OCI-LY7 (cell line): ENCODE measurements at regions not wholly inside any gene's neighbourhood (a gene's known extent, or its start where the extent isn't known, plus 50 kb on each side); places are given as distances from the start of the nearest gene placed in this dataset.

Experiments used
- BruUV-seq: library from RNA; stranded (reverse); fragments of 400-500 nt; replicated peaks from 2 replicates; lab custom pipeline; 2021; lab: Mats Ljungman, UMichigan
- CTCF ChIA-PET: fragments of 300-600 bp; sonication (Branson Sonifier 250); formaldehyde crosslinking; loops from one replicate; lab custom pipeline; 2022; ENCODE audit warnings: antibody characterized with exemption; ENCODE audit not compliant: unreplicated experiment; lab: Charles Lee
- POLR2A ChIA-PET: fragments of 300-600 bp; sonication (Branson Sonifier 250); formaldehyde crosslinking; loops from one replicate; lab custom pipeline; 2022; ENCODE audit warnings: antibody characterized with exemption; lab: Charles Lee
- DNase-seq: peaks from one replicate; pipeline ENCODE4 v3.0.0-alpha.2; 2015; ENCODE audit warnings: low spot score
- H2AFZ ChIP-seq: fragments of 200-600 bp; sonication (generic), shearing (Covaris generic); 2 replicates; pipeline ENCODE4 v1.6.1; 2014; ENCODE audit warnings: mild to moderate bottlenecking, antibody characterized with exemption, low read length, moderate library complexity
- H3K27ac ChIP-seq: fragments of 200-600 bp; sonication (generic); 2 replicates; pipeline ENCODE4 v1.5.1; 2014; ENCODE audit warnings: mixed run types, low read depth, mild to moderate bottlenecking, moderate library complexity, low read length, inconsistent platforms; ENCODE audit not compliant: poor library complexity, severe bottlenecking
- H3K36me3 ChIP-seq: fragments of 200-600 bp; sonication (generic); 2 replicates; pipeline ENCODE4 v1.6.1; 2014; ENCODE audit warnings: mild to moderate bottlenecking, antibody characterized with exemption, low read length, moderate library complexity, mixed read lengths; ENCODE audit not compliant: insufficient read depth
- H3K4me1 ChIP-seq: fragments of 200-600 bp; sonication (generic); 2 replicates; pipeline ENCODE4 v1.5.1; 2014; ENCODE audit warnings: mild to moderate bottlenecking, low read length; ENCODE audit not compliant: insufficient read depth, poor library complexity, severe bottlenecking
- H3K4me2 ChIP-seq: fragments of 200-600 bp; sonication (generic); 2 replicates; pipeline ENCODE4 v1.6.1; 2014; ENCODE audit warnings: mild to moderate bottlenecking, low read length
- H3K4me3 ChIP-seq: fragments of 200-600 bp; sonication (generic); 2 replicates; pipeline ENCODE4 v1.5.1; 2014; ENCODE audit warnings: mild to moderate bottlenecking, low read depth, low read length; ENCODE audit not compliant: poor library complexity, severe bottlenecking
- H3K79me2 ChIP-seq: fragments of 200-600 bp; sonication (generic); 2 replicates; pipeline ENCODE4 v1.6.1; 2016; ENCODE audit warnings: low read depth, mild to moderate bottlenecking, low read length, moderate library complexity, mixed read lengths; ENCODE audit not compliant: insufficient read depth
- H3K9me2 ChIP-seq: fragments of 200-600 bp; sonication (generic); 2 replicates; pipeline ENCODE4 v1.6.1; 2016; ENCODE audit warnings: mild to moderate bottlenecking, low read length, mixed read lengths; ENCODE audit not compliant: insufficient read depth
- H3K9me3 ChIP-seq: fragments of 200-600 bp; sonication (generic); 2 replicates; pipeline ENCODE4 v1.6.1; 2014; ENCODE audit warnings: mild to moderate bottlenecking, mixed run types, low read length, mixed read lengths
- H4K20me1 ChIP-seq: fragments of 200-600 bp; sonication (generic); 2 replicates; pipeline ENCODE4 v1.6.1; 2014; ENCODE audit warnings: mild to moderate bottlenecking, antibody characterized with exemption, low read length, moderate library complexity, mixed read lengths; ENCODE audit not compliant: insufficient read depth
- EZH2phosphoT487 ChIP-seq: fragments of 200-600 bp; sonication (generic); IDR thresholded peaks from 2 replicates; pipeline ENCODE4 v1.6.1; 2018; ENCODE audit warnings: low read depth, borderline replicate concordance, mild to moderate bottlenecking, mixed run types, antibody characterized with exemption, low read length, moderate library complexity, mixed read lengths
- intact Hi-C: fragments of 100-400 bp; cut with micrococcal nuclease; formaldehyde crosslinking; loops from one replicate; pipeline ENCODE4 v1.10.0; 2022; ENCODE audit not compliant: unreplicated experiment
- TF ChIP-seq, protein P1 (sequence below): fragments of 200-600 bp; sonication (generic); conservative IDR thresholded peaks from 2 replicates; pipeline ENCODE4 v1.5.1; 2014; ENCODE audit warnings: mild to moderate bottlenecking, antibody characterized with exemption, low read length, moderate library complexity, mixed read lengths

DNA sequence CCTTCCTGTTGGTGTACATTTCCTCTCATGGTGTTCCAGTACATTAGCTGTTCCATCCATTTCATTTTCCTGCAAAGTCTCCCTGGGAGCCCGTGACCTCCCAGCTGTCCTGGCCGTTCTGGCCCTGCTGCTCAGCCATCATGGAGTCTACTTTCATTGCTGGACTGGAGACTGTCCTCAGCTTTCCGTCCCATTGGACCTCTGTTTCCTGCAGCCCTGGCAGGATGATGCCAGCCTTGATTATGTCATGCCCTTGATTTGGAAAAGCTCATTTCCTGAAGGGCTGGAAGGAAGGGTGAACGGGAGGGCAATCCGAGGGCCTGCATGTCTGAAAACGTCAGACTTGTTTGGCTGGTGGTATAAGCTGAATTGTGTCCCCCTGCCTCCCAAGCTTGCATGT lies 205.5 kb upstream of the HS6ST1 start:
- no peaks in the 10 kb centered on the region for H4K20me1 ChIP-seq
- no peak for DNase-seq
- H3K4me3 ChIP-seq, result no peak overlapping the region
- no peaks in the 10 kb centered on the region for H3K9me3 ChIP-seq
- no peak for TF ChIP-seq EZH2phosphoT487
- TF ChIP-seq, protein P1, sequence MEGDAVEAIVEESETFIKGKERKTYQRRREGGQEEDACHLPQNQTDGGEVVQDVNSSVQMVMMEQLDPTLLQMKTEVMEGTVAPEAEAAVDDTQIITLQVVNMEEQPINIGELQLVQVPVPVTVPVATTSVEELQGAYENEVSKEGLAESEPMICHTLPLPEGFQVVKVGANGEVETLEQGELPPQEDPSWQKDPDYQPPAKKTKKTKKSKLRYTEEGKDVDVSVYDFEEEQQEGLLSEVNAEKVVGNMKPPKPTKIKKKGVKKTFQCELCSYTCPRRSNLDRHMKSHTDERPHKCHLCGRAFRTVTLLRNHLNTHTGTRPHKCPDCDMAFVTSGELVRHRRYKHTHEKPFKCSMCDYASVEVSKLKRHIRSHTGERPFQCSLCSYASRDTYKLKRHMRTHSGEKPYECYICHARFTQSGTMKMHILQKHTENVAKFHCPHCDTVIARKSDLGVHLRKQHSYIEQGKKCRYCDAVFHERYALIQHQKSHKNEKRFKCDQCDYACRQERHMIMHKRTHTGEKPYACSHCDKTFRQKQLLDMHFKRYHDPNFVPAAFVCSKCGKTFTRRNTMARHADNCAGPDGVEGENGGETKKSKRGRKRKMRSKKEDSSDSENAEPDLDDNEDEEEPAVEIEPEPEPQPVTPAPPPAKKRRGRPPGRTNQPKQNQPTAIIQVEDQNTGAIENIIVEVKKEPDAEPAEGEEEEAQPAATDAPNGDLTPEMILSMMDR, result no peak
- H2AFZ ChIP-seq, result no peak overlapping the region
- BruUV-seq, result no TSS peak
- H3K4me2 ChIP-seq, result no peak overlapping the region
- no peaks in the 10 kb centered on the region for H3K36me3 ChIP-seq
- H3K9me2 ChIP-seq, result no peaks in the 10 kb centered on the region
- no peaks in the 10 kb centered on the region for H3K4me1 ChIP-seq
- CTCF ChIA-PET, result interaction anchor here (0.5 kb wide), 1 partner anchor 26 kb away, joined by 3 read pairs; no protein-coding TSS in a partner anchor
- POLR2A ChIA-PET, result interaction anchor here (0.7 kb wide), 1 partner anchor 1105 kb away, joined by 3 read pairs; no protein-coding TSS in a partner anchor
- H3K27ac ChIP-seq, result no peak overlapping the region
- no peaks in the 10 kb centered on the region for H3K79me2 ChIP-seq
- intact Hi-C loops, result no loop called here

DNA sequence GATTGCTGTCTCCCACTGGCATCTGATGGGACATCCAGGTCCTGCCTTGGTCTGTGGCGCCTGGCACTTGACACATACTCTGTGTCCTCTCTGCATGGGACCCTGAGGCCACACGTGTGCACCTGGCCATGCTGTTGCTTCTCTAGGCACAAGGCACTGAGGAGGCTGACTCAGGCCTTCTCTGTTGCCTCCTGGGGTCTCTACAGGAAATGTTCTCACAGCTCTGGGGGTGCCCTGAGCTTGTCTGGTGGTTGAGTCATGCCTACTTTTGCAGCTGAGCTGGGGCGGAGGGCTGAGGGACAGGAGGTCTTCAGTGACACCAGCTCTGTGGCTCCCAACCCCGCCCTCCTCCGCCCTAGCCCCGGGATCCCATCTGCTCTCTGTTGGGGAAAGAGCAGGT lies 207.0 kb upstream of the HS6ST1 start:
- Histone ChIP-seq H3K27ac (no peak overlapping the region), H3K36me3 (no peaks in the 10 kb centered on the region), H3K79me2 (no peaks in the 10 kb centered on the region), H3K9me2 (no peaks in the 10 kb centered on the region), H2AFZ (no peak overlapping the region), H4K20me1 (no peaks in the 10 kb centered on the region), H3K9me3 (no peaks in the 10 kb centered on the region), H3K4me2 (no peak overlapping the region), H3K4me1 (no peaks in the 10 kb centered on the region), H3K4me3 (no peak overlapping the region)
- POLR2A ChIA-PET, result no interaction called here
- intact Hi-C loops, result no loop called here
- TF ChIP-seq EZH2phosphoT487, result no peak
- TF ChIP-seq, protein P1, result no peak
- BruUV-seq, result no TSS peak
- CTCF ChIA-PET, result no interaction called here
- no peak for DNase-seq

DNA sequence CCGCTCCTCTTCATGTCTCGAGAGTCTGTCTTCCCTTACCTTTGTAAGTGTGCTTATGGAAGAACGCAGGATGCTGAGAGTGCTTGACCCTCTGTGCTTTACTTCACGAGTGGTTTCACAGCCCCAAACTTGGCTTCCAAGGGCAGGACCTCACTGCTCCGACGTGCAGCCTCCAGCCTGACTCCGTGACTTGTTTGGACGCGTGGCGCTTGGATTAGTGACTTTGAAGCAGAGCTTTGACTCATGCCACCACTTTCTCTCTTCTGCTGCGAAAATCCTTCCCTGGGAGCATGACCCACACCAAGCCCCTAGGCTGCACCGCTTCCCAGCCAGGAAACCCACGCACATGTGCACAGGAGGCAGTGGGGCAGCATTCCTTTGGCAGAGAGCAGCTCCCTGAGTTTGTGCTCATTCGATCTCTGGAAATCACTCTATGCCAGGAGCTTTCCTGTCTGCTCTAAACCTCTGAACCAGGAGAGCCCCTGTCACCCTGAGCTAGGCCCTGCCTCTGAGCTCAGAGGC lies 207.8 kb upstream of the HS6ST1 start:
- TF ChIP-seq, protein P1, result no peak
- TF ChIP-seq EZH2phosphoT487, result no peak
- CTCF ChIA-PET, result no interaction called here
- POLR2A ChIA-PET, result no interaction called here
- no peaks in the 10 kb centered on the region for H3K4me1 ChIP-seq
- H4K20me1 ChIP-seq, result no peaks in the 10 kb centered on the region
- H3K4me3 ChIP-seq, result no peak overlapping the region
- no peaks in the 10 kb centered on the region for H3K36me3 ChIP-seq
- no peak overlapping the region for H3K27ac ChIP-seq
- H3K79me2 ChIP-seq, result no peaks in the 10 kb centered on the region
- H3K9me2 ChIP-seq, result no peaks in the 10 kb centered on the region
- H3K9me3 ChIP-seq, result no peaks in the 10 kb centered on the region
- no peak overlapping the region for H2AFZ ChIP-seq
- intact Hi-C loops, result no loop called here
- BruUV-seq, result no TSS peak
- no peak for DNase-seq
- H3K4me2 ChIP-seq, result no peak overlapping the region
